ENCODE measurements at regions not wholly inside any gene's neighbourhood (a gene's known extent, or its start where the extent isn't known, plus 50 kb on each side); places are given as distances from the start of the nearest gene placed in this dataset.

GRCh38 chr3:178083906-178084866 lies 452.1 kb upstream of the KCNMB2 start:
- Histone ChIP-seq H3K9me3 (ENCODE audit: control insufficient read depth, low read depth, low read length) (no peaks in the 10 kb centered on the region), H3K27me3 (ENCODE audit: control insufficient read depth, insufficient read depth, low read length) (no peaks in the 10 kb centered on the region), H3K36me3 (ENCODE audit: control insufficient read depth, insufficient read depth, low read length) (no peaks in the 10 kb centered on the region), H3K4me1 (ENCODE audit: control insufficient read depth, insufficient read depth, low read length) (peaks cover 46% of the 10 kb centered on the region), H3K4me3 (ENCODE audit: low read length) (no peak overlapping the region), H3K27ac (ENCODE audit: low read length) (peak overlapping the region; percentile 42)
- DNase-seq = peak in 1 of 2 donors; percentile 50
- WGBS (ENCODE audit: insufficient coverage, low lambda C conversion rate) = 11% methylated on average over 3 of the region's 6 CpGs

GRCh38 chr3:178084938-178085816 lies 451.1 kb upstream of the KCNMB2 start:
- no peak overlapping the region for H3K4me3 ChIP-seq (ENCODE audit: low read length)
- no peaks in the 10 kb centered on the region for H3K9me3 ChIP-seq (ENCODE audit: control insufficient read depth, low read depth, low read length)
- H3K36me3 ChIP-seq (ENCODE audit: control insufficient read depth, insufficient read depth, low read length) = no peaks in the 10 kb centered on the region
- peaks cover 52% of the 10 kb centered on the region for H3K4me1 ChIP-seq (ENCODE audit: control insufficient read depth, insufficient read depth, low read length)
- no peaks in the 10 kb centered on the region for H3K27me3 ChIP-seq (ENCODE audit: control insufficient read depth, insufficient read depth, low read length)
- peak; percentile 80 to 91 for DNase-seq
- WGBS (ENCODE audit: insufficient coverage, low lambda C conversion rate) = no CpG with 5 or more reads among the region's 6 CpGs
- peak overlapping the region; percentile 42 for H3K27ac ChIP-seq (ENCODE audit: low read length)

- Histone ChIP-seq H3K4me3 (ENCODE audit: low read length) (no peak overlapping the region), H3K27me3 (ENCODE audit: control insufficient read depth, insufficient read depth, low read length) (no peaks in the 10 kb centered on the region), H3K36me3 (ENCODE audit: control insufficient read depth, insufficient read depth, low read length) (no peaks in the 10 kb centered on the region), H3K9me3 (ENCODE audit: control insufficient read depth, low read depth, low read length) (no peaks in the 10 kb centered on the region), H3K4me1 (ENCODE audit: control insufficient read depth, insufficient read depth, low read length) (peaks cover 52% of the 10 kb centered on the region), H3K27ac (ENCODE audit: low read length) (peak overlapping the region; percentile 42)
- DNase-seq = no peak
These were observed 450.5 kb upstream of the KCNMB2 start for GRCh38 chr3:178085817-178086123.

GRCh38 chr3:178086144-178086825 lies 450.0 kb upstream of the KCNMB2 start:
- no peaks in the 10 kb centered on the region for H3K9me3 ChIP-seq (ENCODE audit: control insufficient read depth, low read depth, low read length)
- peaks cover 52% of the 10 kb centered on the region for H3K4me1 ChIP-seq (ENCODE audit: control insufficient read depth, insufficient read depth, low read length)
- H3K27ac ChIP-seq (ENCODE audit: low read length) = no peak overlapping the region
- DNase-seq = no peak
- 90% methylated on average over 4 of the region's 6 CpGs for WGBS (ENCODE audit: insufficient coverage, low lambda C conversion rate)
- no peaks in the 10 kb centered on the region for H3K36me3 ChIP-seq (ENCODE audit: control insufficient read depth, insufficient read depth, low read length)
- H3K4me3 ChIP-seq (ENCODE audit: low read length) = no peak overlapping the region
- no peaks in the 10 kb centered on the region for H3K27me3 ChIP-seq (ENCODE audit: control insufficient read depth, insufficient read depth, low read length)

GRCh38 chr3:178087376-178087775 lies 448.9 kb upstream of the KCNMB2 start:
- no peak overlapping the region for H3K27ac ChIP-seq (ENCODE audit: low read length)
- H3K4me1 ChIP-seq (ENCODE audit: control insufficient read depth, insufficient read depth, low read length) = peaks cover 52% of the 10 kb centered on the region
- H3K36me3 ChIP-seq (ENCODE audit: control insufficient read depth, insufficient read depth, low read length) = no peaks in the 10 kb centered on the region
- H3K4me3 ChIP-seq (ENCODE audit: low read length) = no peak overlapping the region
- DNase-seq = no peak
- H3K9me3 ChIP-seq (ENCODE audit: control insufficient read depth, low read depth, low read length) = no peaks in the 10 kb centered on the region
- no peaks in the 10 kb centered on the region for H3K27me3 ChIP-seq (ENCODE audit: control insufficient read depth, insufficient read depth, low read length)

- H3K4me1 ChIP-seq (ENCODE audit: control insufficient read depth, insufficient read depth, low read length) = peaks cover 40% of the 10 kb centered on the region
- WGBS (ENCODE audit: insufficient coverage, low lambda C conversion rate) = 25% methylated on average over 1 of the region's 1 CpG
- H3K4me3 ChIP-seq (ENCODE audit: low read length) = no peak overlapping the region
- H3K9me3 ChIP-seq (ENCODE audit: control insufficient read depth, low read depth, low read length) = peaks cover 3% of the 10 kb centered on the region
- no peaks in the 10 kb centered on the region for H3K36me3 ChIP-seq (ENCODE audit: control insufficient read depth, insufficient read depth, low read length)
- H3K27ac ChIP-seq (ENCODE audit: low read length) = peak overlapping the region; percentile 61
- peak; percentile 80 to 92 for DNase-seq
- H3K27me3 ChIP-seq (ENCODE audit: control insufficient read depth, insufficient read depth, low read length) = no peaks in the 10 kb centered on the region
These were observed 447.3 kb upstream of the KCNMB2 start for GRCh38 chr3:178088963-178089362.

- 86% methylated on average over 1 of the region's 1 CpG for WGBS (ENCODE audit: insufficient coverage, low lambda C conversion rate)
- no peak for DNase-seq
- peaks cover 3% of the 10 kb centered on the region for H3K9me3 ChIP-seq (ENCODE audit: control insufficient read depth, low read depth, low read length)
- H3K27ac ChIP-seq (ENCODE audit: low read length) = no peak overlapping the region
- no peaks in the 10 kb centered on the region for H3K27me3 ChIP-seq (ENCODE audit: control insufficient read depth, insufficient read depth, low read length)
- H3K4me3 ChIP-seq (ENCODE audit: low read length) = no peak overlapping the region
- no peaks in the 10 kb centered on the region for H3K36me3 ChIP-seq (ENCODE audit: control insufficient read depth, insufficient read depth, low read length)
- H3K4me1 ChIP-seq (ENCODE audit: control insufficient read depth, insufficient read depth, low read length) = peaks cover 25% of the 10 kb centered on the region
These were observed 445.3 kb upstream of the KCNMB2 start for GRCh38 chr3:178090899-178091298.

- Histone ChIP-seq H3K4me1 (ENCODE audit: control insufficient read depth, insufficient read depth, low read length) (no peaks in the 10 kb centered on the region), H3K9me3 (ENCODE audit: control insufficient read depth, low read depth, low read length) (peaks cover 3% of the 10 kb centered on the region), H3K27me3 (ENCODE audit: control insufficient read depth, insufficient read depth, low read length) (no peaks in the 10 kb centered on the region), H3K27ac (ENCODE audit: low read length) (no peak overlapping the region), H3K4me3 (ENCODE audit: low read length) (no peak overlapping the region), H3K36me3 (ENCODE audit: control insufficient read depth, insufficient read depth, low read length) (no peaks in the 10 kb centered on the region)
- no peak for DNase-seq
- no CpG with 5 or more reads among the region's 2 CpGs for WGBS (ENCODE audit: insufficient coverage, low lambda C conversion rate)
These were observed 440.7 kb upstream of the KCNMB2 start for GRCh38 chr3:178095522-178095921.

GRCh38 chr3:178096955-178097354 lies 439.3 kb upstream of the KCNMB2 start:
- peaks cover 3% of the 10 kb centered on the region for H3K9me3 ChIP-seq (ENCODE audit: control insufficient read depth, low read depth, low read length)
- no peak overlapping the region for H3K4me3 ChIP-seq (ENCODE audit: low read length)
- 88% methylated on average over 1 of the region's 1 CpG for WGBS (ENCODE audit: insufficient coverage, low lambda C conversion rate)
- no peaks in the 10 kb centered on the region for H3K27me3 ChIP-seq (ENCODE audit: control insufficient read depth, insufficient read depth, low read length)
- no peak overlapping the region for H3K27ac ChIP-seq (ENCODE audit: low read length)
- no peak for DNase-seq
- no peaks in the 10 kb centered on the region for H3K36me3 ChIP-seq (ENCODE audit: control insufficient read depth, insufficient read depth, low read length)
- no peaks in the 10 kb centered on the region for H3K4me1 ChIP-seq (ENCODE audit: control insufficient read depth, insufficient read depth, low read length)

- no peaks in the 10 kb centered on the region for H3K36me3 ChIP-seq (ENCODE audit: control insufficient read depth, insufficient read depth, low read length)
- no peak overlapping the region for H3K27ac ChIP-seq (ENCODE audit: low read length)
- no CpG with 5 or more reads among the region's 1 CpG for WGBS (ENCODE audit: insufficient coverage, low lambda C conversion rate)
- H3K4me3 ChIP-seq (ENCODE audit: low read length) = no peak overlapping the region
- peak in 1 of 2 donors; percentile 9 for DNase-seq
- H3K27me3 ChIP-seq (ENCODE audit: control insufficient read depth, insufficient read depth, low read length) = no peaks in the 10 kb centered on the region
- H3K4me1 ChIP-seq (ENCODE audit: control insufficient read depth, insufficient read depth, low read length) = no peaks in the 10 kb centered on the region
- peaks cover under 1% of the 10 kb centered on the region for H3K9me3 ChIP-seq (ENCODE audit: control insufficient read depth, low read depth, low read length)
These were observed 438.7 kb upstream of the KCNMB2 start for GRCh38 chr3:178097576-178097975.

Measured in large intestine (tissue), 3 donors.